Ammon's horn (tissue), 1 donor: ENCODE measurements at regions not wholly inside any gene's neighbourhood (a gene's known extent, or its start where the extent isn't known, plus 50 kb on each side); places are given as distances from the start of the nearest gene placed in this dataset.

Experiments used
- DNase-seq: peaks from one replicate; pipeline ENCODE4 v3.0.0-alpha.2; 2016; ENCODE audit warnings: low spot score

- DNase-seq, result no peak
Measured at GRCh38 chr1:36576551-36577110, 93.9 kb upstream of the CSF3R start.

- DNase-seq, result peak; percentile 62
Measured at GRCh38 chr1:36576118-36576517, 93.4 kb upstream of the CSF3R start.

- DNase-seq, result no peak
Measured at GRCh38 chr1:36573445-36573844, 90.7 kb upstream of the CSF3R start.

DNA sequence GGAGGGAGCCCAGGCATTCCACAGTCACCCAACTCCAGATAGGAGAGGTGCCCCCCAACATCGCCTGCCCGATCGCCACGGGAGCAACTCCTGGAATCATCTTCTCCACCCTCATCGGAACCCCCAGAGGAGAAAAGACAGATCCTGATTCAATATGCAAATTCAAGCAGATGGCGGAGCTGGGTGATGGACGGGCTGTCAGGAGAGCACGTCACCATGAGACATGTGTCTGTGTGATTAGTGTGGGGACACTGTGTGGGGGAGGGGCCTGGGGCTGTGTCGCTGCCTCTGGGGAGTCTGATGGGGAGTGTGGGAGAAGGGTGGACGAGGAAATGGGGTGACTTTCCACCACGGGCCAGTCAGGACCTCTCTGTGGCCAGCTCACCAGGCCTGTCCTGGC is 90.2 kb upstream of the CSF3R start:
- no peak for DNase-seq

DNA sequence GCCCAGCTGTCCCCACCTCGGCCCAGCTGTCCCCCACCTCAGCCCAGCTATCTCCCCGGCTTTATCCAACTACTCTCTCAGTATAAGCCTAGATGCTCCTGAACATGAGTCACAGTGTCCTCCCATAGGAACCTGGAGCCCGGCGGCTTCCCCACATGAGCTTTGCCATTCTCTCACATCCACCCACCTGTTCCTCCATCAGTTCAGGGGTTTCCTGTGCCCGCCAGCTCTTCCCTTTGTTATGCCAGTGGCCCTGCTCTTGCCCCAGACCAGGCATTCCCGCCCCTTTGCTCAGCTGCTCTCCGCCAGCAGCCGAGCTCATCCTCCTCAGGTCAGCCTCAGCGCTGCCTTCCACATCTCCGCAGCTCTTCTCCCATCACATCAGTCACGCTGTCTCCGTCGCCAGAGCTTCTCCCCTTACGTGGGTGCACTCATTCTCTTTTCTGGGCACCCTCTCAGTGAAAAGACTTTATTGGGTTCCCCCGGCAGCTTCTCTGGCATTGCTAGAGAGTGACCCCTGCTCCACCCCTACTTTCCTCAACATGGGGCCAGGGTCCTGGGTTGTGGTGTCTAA is 89.5 kb upstream of the CSF3R start:
- DNase-seq, result no peak

GRCh38 chr1:36571106-36571505 is 88.4 kb upstream of the CSF3R start:
- no peak for DNase-seq

DNA sequence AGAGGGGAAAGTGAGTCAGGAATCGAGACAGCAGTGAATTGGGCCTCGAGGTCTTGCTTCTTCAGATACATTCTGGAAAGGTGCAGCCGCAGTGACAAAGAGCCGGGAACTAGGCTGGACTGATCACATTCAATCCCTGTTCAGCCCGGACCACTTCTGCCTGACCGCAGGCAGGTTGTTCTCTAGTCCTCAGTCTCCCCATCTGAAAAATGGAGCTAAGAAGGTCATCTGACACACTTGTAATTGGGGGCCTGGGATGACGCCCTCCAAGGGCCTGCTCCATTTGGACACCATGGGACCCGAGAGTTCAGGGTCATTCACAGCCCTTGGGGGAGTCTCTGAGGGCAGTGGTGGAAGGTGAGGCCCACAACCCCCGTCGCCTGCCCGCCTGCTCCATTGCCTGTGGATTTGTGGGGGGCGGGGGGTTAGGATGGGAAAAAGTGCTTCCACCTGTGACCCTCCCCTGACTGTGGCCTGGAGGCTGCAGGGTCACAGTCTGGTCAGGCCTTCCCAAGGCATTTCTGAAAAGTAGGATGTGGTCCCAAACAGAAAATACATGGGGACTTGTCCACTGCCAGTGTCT is 87.9 kb upstream of the CSF3R start:
- DNase-seq, result no peak

- no peak for DNase-seq
Measured at GRCh38 chr1:36570006-36570405, 87.3 kb upstream of the CSF3R start.

GRCh38 chr1:36567601-36568341 is 85.1 kb upstream of the CSF3R start:
- no peak for DNase-seq

- DNase-seq, result no peak
Measured at GRCh38 chr1:36565576-36566501, 83.1 kb upstream of the CSF3R start.

- no peak for DNase-seq
Measured at GRCh38 chr1:36562181-36562685, 79.5 kb upstream of the CSF3R start.

DNA sequence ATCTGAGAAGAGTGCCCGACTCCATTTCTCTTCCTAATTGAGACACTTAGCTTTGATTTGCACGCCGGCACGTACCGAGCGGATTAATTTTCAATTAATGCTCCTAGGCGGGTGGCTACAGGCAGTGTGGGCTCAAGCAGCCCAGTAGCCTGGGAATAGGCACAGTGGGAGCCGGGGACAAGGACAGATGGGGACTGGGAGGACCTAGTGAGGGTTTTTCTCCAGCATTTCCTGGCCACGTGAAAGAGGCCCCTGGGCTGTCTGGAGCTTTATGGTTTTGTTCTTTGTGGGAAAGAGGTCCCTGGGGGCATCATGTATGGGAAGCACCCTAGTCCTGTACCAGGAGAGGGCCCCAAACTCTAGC is 78.6 kb upstream of the CSF3R start:
- DNase-seq, result no peak

DNA sequence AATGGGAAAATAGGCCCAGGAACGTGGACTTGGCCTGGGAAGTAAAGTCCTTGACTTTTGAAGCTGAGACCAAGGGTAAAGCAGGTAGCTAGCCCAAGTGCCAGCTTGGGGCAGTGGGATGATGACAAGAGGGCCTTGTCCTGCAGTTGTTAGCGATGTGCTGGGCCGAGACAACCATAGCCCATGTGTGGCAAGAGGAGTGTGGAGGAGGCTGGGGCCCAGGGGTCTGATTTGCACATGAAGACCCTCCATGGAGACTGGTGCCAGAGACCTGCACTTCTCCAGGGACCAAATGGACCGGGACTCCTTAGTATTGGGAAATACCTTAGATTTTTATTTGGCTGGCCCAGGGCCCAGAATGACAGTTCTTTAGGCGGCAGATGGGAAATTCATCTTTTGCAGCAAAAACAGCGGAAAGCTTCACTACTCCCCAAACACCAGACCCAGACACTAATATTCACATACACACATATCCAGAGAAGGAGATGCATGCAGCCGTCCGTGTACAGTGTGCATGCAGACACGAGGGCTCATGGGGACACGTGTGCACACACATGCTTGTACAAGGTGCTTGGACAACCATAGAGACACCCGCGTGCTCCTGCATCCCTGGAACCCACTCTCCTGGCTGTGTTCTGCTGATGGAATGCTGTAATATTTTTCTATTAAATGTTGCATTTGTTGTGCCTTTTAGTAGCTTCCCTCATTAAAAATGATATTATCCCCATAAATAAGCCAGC is 78.1 kb upstream of the CSF3R start:
- no peak for DNase-seq

GRCh38 chr1:36560177-36560576 is 77.5 kb upstream of the CSF3R start:
- DNase-seq, result no peak

GRCh38 chr1:36559061-36559460 is 76.3 kb upstream of the CSF3R start:
- no peak for DNase-seq

DNA sequence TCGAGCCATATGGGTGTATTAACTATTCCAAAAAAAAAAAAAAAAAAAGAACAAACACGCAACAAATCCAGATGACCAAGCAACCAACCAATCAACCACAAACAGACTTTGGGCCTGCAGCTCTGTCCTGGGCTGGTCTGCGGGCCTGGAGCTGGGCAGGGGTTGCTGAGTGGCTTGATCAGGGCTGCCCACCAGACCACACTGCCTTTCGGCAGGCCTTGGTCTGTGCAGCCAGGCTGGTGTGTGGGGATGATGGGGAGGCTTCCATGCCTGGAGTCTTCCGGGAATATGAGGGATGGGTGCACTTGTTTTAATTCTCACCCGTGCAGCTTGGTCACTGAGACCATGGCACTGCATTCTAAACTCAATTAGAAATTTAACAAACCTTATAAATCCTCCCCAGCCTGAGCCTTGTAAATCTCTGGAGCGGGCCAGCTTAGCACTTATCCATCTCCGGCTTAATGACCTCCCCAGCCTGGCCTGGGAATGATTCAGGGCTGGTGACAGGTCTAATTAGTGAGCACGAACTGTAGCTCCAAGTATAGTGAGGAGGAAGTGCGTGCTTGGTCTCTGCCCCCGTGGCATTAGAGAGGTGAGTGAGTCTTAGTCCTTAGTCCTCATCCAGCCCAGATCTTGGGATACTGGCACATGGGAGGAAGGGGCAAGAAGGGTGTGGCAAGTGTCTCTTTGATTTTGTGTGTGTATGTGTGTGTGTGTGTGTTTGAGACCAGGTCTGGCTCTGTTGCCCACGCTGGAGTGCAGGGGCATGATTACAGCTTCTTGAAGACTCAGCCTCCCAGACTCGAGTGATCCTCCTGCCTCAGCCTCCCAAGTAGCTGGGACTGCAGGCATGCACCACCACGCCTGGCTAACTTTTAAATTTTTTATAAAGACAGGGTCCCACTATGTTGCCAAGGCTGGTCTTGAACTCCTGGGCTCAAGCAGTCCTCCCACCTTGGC is 74.6 kb upstream of the CSF3R start:
- no peak for DNase-seq

GRCh38 chr1:36555041-36555440 is 72.3 kb upstream of the CSF3R start:
- DNase-seq, result no peak

DNA sequence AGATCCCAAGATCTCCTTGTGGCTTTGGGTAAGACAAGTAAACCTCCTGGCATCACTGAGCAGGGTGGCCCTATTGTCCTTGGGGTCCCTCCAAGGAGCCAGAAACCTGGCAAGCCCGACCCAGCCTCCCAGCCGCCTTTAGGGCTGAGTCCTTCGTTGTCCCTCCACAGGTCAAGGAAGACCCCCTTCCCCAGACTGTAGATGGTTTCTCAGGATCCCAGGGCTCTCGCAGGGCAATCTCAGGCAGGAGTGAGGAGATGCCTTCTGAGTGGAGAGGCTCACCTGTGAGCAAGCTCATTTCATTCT is 71.6 kb upstream of the CSF3R start:
- DNase-seq, result no peak

DNA sequence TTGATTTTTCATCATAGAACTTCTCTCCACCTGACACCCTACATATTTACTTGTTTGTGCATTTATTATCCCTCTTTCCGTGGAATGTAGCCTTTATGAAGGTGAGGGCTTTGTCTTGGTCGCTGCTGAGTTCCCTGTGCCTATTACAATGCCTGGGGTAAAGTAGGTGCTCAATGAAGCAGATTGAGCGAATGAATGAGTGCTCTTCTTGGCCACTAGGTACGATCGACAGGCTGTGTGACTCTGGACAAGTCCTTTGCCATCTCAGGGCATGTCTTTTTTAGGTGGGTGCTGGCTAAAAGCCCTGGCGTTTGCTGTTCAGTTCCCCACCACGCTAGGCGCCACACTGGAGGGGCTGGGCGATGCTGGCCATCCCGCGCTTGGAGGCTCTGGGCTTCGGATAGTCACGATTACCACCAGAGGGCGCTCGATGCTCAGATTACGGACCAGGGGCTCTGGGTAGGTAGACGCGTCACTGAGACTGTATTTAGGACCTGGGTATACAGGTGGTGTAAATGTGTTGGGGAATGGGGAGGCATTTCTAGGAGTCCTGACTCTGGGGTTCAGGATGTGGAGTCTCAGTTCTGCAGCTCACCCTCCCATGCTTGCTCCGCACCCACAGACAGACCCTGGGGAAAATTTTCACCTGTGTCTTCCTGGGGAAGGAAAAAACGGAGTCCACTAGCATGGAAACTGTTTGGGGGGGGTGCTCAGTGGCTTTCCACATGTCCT is 71.0 kb upstream of the CSF3R start:
- peak; percentile 70 for DNase-seq
